HepG2 (cell line): ENCODE measurements at regions not wholly inside any gene's neighbourhood (a gene's known extent, or its start where the extent isn't known, plus 50 kb on each side); places are given as distances from the start of the nearest gene placed in this dataset.

Experiments used
- ATAC-seq: fragments of 200-7000 bp; cut with Tn5 transposase; 3 replicates; pipeline ENCODE4 v1.9.1; 2020; ENCODE audit warnings: mild to moderate bottlenecking, moderate library complexity
- BruUV-seq: library from RNA; stranded (reverse); fragments of 400-500 nt; replicated peaks from 2 replicates; lab custom pipeline; 2021; lab: Mats Ljungman, UMichigan
- CTCF ChIA-PET: fragments of 300-600 bp; formaldehyde crosslinking; extraction: SDS; loops from one replicate; lab custom pipeline; 2021; ENCODE audit warnings: low total read pairs, inconsistent platforms, low intra/inter-chr PET ratio; lab: Yijun Ruan, JAX
- POLR2A ChIA-PET: fragments of 350-600 bp; sonication (Branson Sonifier 250); formaldehyde crosslinking; loops from one replicate; lab custom pipeline; 2020; ENCODE audit warnings: antibody characterized with exemption, inconsistent platforms; lab: Yijun Ruan, JAX
- DNase-seq: peaks from one replicate; pipeline ENCODE4 v3.0.0-alpha.2; 2015; ENCODE audit warnings: low spot score
- FAIRE-seq: peaks from 3 replicates; lab custom pipeline; 2011; peaks lifted over from hg19 to GRCh38; lab: Jason Lieb, UNC
- H2AFZ ChIP-seq: one replicate; pipeline ENCODE4 v1.6.1; 2011; ENCODE audit warnings: low read length, inconsistent platforms
- H3K27ac ChIP-seq: fragments of 300-600 bp; 3 replicates; pipeline ENCODE4 v1.8.0; 2011; ENCODE audit warnings: mixed run types, mild to moderate bottlenecking, mixed read lengths, low read length, inconsistent platforms; ENCODE audit not compliant: insufficient read depth; ENCODE audit errors: extremely low read length
- H3K27me3 ChIP-seq, 2 experiments: fragments of 200-600 bp in 1 of 2; 2 replicates in 1 of 2; 3 replicates in 1 of 2; pipeline versions ENCODE4 v1.6.0 to v1.8.0; 2011; ENCODE audit warnings: low read length in 2 of 2, mild to moderate bottlenecking in 2 of 2, moderate library complexity in 2 of 2, inconsistent platforms in 1 of 2; ENCODE audit not compliant: insufficient read depth in 2 of 2, control insufficient read depth in 1 of 2
- H3K36me3 ChIP-seq, 2 experiments: fragments of 200-600 bp in 1 of 2; replicated peaks in 1 of 2; 2 replicates in 1 of 2; 3 replicates in 1 of 2; pipeline versions ENCODE4 v1.5.1 to v1.8.0; 2011; ENCODE audit warnings: low read length in 2 of 2, inconsistent platforms in 1 of 2; ENCODE audit not compliant: insufficient read depth in 2 of 2, control insufficient read depth in 1 of 2
- H3K4me1 ChIP-seq: 2 replicates; pipeline ENCODE4 v1.5.1; 2012; ENCODE audit warnings: low read length, inconsistent platforms; ENCODE audit not compliant: insufficient read depth
- H3K4me2 ChIP-seq: 2 replicates; pipeline ENCODE4 v1.6.0; 2011; ENCODE audit warnings: low read depth, low read length, inconsistent platforms
- H3K4me3 ChIP-seq, 3 experiments: fragments of 200-600 bp in 1 of 3; sonication (generic), shearing (Covaris generic) in 1 of 3; replicated peaks in 1 of 3; 2 replicates each; pipeline ENCODE4 v1.5.1; 2011 to 2016; ENCODE audit warnings: low read length in 3 of 3, inconsistent platforms in 2 of 3, low read depth in 2 of 3, mild to moderate bottlenecking in 2 of 3, control low read depth in 1 of 3, mixed read lengths in 1 of 3; ENCODE audit not compliant: insufficient read depth in 1 of 3
- H3K79me2 ChIP-seq: one replicate; pipeline ENCODE4 v1.6.1; 2011; ENCODE audit warnings: low read length, inconsistent platforms; ENCODE audit not compliant: insufficient read depth
- H3K9ac ChIP-seq: 2 replicates; pipeline ENCODE4 v1.6.0; 2011; ENCODE audit warnings: mild to moderate bottlenecking, low read depth, low read length, inconsistent platforms; ENCODE audit not compliant: insufficient read depth
- H3K9me3 ChIP-seq: 2 replicates; pipeline ENCODE4 v1.5.1; 2012; ENCODE audit warnings: mild to moderate bottlenecking, low read length
- H4K20me1 ChIP-seq: 2 replicates; pipeline ENCODE4 v1.6.0; 2011; ENCODE audit warnings: inconsistent platforms, mild to moderate bottlenecking, low read length, moderate library complexity; ENCODE audit not compliant: insufficient read depth
- ARNT ChIP-seq: fragments of 450-650 bp; IDR thresholded peaks from 2 replicates; pipeline ENCODE4 v1.6.1; 2017
- CEBPB ChIP-seq: IDR thresholded peaks from 2 replicates; pipeline ENCODE4 v1.6.1; 2011; ENCODE audit warnings: low read depth, low read length, improper control_type of control experiment, borderline replicate concordance
- NFIC ChIP-seq: IDR thresholded peaks from 2 replicates; pipeline ENCODE4 v1.6.1; 2012; ENCODE audit warnings: mild to moderate bottlenecking, low read length, inconsistent platforms
- RFX3 ChIP-seq: IDR thresholded peaks from 2 replicates; pipeline ENCODE4 v1.6.1; 2016; ENCODE audit warnings: missing biosample characterization, missing genetic modification reagents
- SALL2 ChIP-seq: sonication (generic); formaldehyde crosslinking; IDR thresholded peaks from 2 replicates; pipeline ENCODE4 v1.8.1; 2023; ENCODE audit warnings: mild to moderate bottlenecking, missing genetic modification reagents, inconsistent platforms
- SRSF4 ChIP-seq: fragments of 200-400 bp; formaldehyde crosslinking; IDR thresholded peaks from one replicate; pipeline ENCODE4 v1.6.1; 2018; ENCODE audit warnings: mild to moderate bottlenecking, low read depth, low read length, moderate library complexity; ENCODE audit not compliant: poor library complexity, severe bottlenecking
- ZNF264 ChIP-seq: sonication (generic); formaldehyde crosslinking; IDR thresholded peaks from 2 replicates; pipeline ENCODE4 v1.4.0; 2020; ENCODE audit warnings: missing genetic modification reagents
- ZNF607 ChIP-seq: sonication (generic); formaldehyde crosslinking; IDR thresholded peaks from 2 replicates; pipeline ENCODE4 v1.5.1; 2020; ENCODE audit warnings: missing genetic modification reagents, mild to moderate bottlenecking, borderline replicate concordance
- ZNF724P ChIP-seq: sonication (generic); formaldehyde crosslinking; IDR thresholded peaks from 2 replicates; pipeline ENCODE4 v1.8.0; 2022; ENCODE audit warnings: missing genetic modification reagents, borderline replicate concordance
- ZNF816 ChIP-seq: sonication (generic); formaldehyde crosslinking; IDR thresholded peaks from 2 replicates; pipeline ENCODE4 v1.8.0; 2022; ENCODE audit warnings: missing genetic modification reagents, mild to moderate bottlenecking, borderline replicate concordance
- ZSCAN12 ChIP-seq: sonication (generic); formaldehyde crosslinking; IDR thresholded peaks from 2 replicates; pipeline ENCODE4 v1.9.0; 2021; ENCODE audit warnings: mild to moderate bottlenecking, missing genetic modification reagents
- ZSCAN9 ChIP-seq: IDR thresholded peaks from 2 replicates; pipeline ENCODE4 v1.6.1; 2016; ENCODE audit warnings: borderline replicate concordance
- WGBS: methylation state at CpG from one replicate; pipeline ENCODE4 v1.1.6; 2017; ENCODE audit warnings: low lambda C conversion rate; 5-methylcytosine and 5-hydroxymethylcytosine counted together
- in situ Hi-C: cut with HindIII; loops from 2 replicates; pipeline ENCODE4 v1.10.0; 2017; ENCODE audit warnings: low pct_unique_long_range_greater_than_20kb; ENCODE audit not compliant: extremely low pct_ligation_motif_present
- intact Hi-C: fragments of 100-400 bp; cut with micrococcal nuclease; formaldehyde crosslinking; loops from one replicate; pipeline ENCODE4 v1.10.0; 2022; ENCODE audit not compliant: unreplicated experiment
- TF ChIP-seq, protein P1 (sequence below): sonication (generic); formaldehyde crosslinking; IDR thresholded peaks from 2 replicates; pipeline ENCODE4 v1.8.0; 2022; ENCODE audit warnings: missing genetic modification reagents, low read depth, mild to moderate bottlenecking, borderline replicate concordance

DNA sequence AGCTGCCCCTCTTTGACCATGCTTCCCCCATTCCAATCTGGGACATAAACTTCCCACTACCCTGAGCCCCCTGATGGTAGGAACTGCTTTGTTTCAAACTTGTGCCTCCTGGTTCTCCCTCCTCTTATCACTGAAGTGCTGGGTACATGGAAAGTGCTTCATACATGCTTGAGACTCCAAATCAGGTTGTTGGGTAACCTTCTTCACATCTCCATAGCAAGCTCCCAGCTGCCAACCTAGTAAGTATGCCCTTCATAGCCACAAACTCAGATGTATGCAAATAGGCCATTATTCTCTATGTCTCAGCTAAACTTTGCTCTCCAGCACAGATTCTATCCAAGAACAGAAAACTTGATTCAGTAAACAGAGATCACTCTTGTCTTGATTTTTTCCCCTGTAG lies 310.6 kb upstream of the IRX3 start:
- FAIRE-seq, result no peak
- Histone ChIP-seq H3K4me2 (no peak overlapping the region), H4K20me1 (no peaks in the 10 kb centered on the region), H3K27ac (no peak overlapping the region), H3K27me3 (peaks cover 1 to 21% of the 10 kb centered on the region in 2 experiments), H3K79me2 (no peaks in the 10 kb centered on the region), H3K36me3 (no peaks in the 10 kb centered on the region), H3K4me1 (no peaks in the 10 kb centered on the region)
- no TSS peak for BruUV-seq
- in situ Hi-C loops (no loop called here), intact Hi-C loops (no loop called here)
- CTCF ChIA-PET, result no interaction called here
- TF ChIP-seq ZNF264 (CRISPR knock-in tag), result no peak
- no peak for TF ChIP-seq RFX3 (CRISPR knock-in tag)
- TF ChIP-seq, all 625 proteins: peak for 0
- ATAC-seq (no peak), DNase-seq (no peak)
- Histone ChIP-seq H3K9ac (no peak overlapping the region), H2AFZ (no peak overlapping the region), H3K4me3 (no peak overlapping the region), H3K9me3 (no peaks in the 10 kb centered on the region)
- POLR2A ChIA-PET, result no interaction called here

DNA sequence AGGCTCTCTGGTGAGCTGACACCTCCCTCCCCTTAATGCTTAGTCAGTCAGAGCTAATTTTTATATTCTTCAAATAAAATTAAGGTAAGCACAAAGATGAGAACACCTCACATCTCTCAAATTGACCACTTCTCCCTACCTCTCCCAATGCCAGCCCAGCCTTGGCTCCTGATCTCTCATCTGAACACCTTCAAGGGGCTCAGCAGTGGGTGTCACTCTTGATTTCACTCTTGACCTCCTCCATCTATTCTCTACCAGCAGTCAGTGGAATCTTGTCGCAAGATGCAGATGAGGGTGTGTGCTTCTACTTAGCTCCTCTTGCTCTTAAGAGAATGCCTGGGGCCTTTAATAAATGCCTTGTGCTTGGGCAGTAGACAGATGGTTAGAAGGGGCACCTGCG lies 309.0 kb upstream of the IRX3 start:
- WGBS, result 44% methylated on average over 2 of the region's 2 CpGs
- CTCF ChIA-PET, result no interaction called here
- in situ Hi-C loops, result no loop called here

More for the DNA sequence above, 309.0 kb upstream of the IRX3 start:
- intact Hi-C loops, result no loop called here
- no peak overlapping the region for H3K9ac ChIP-seq
- H3K27me3 ChIP-seq, result peaks cover 1 to 29% of the 10 kb centered on the region in 2 experiments
- TF ChIP-seq ZNF724P (CRISPR knock-in tag) (no peak), NFIC (no peak), SALL2 (CRISPR knock-in tag) (no peak), ZNF607 (CRISPR knock-in tag) (no peak), ZSCAN9 (CRISPR knock-in tag) (no peak), SRSF4 (no peak), ZNF816 (CRISPR knock-in tag) (no peak), CEBPB (no peak), ARNT (no peak), ZSCAN12 (CRISPR knock-in tag) (no peak)
- TF ChIP-seq, protein P1, sequence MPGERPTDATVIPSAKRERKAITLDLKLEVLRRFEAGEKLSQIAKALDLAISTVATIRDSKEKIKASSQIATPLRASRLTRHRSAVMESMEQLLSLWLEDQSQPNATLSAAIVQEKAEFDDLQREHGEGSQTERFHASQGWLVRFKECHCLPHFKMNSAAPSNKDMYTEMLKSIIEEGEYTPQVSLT (CRISPR knock-in tag), result no peak
- BruUV-seq, result no TSS peak
- no peak overlapping the region for H3K4me3 ChIP-seq
- no peaks in the 10 kb centered on the region for H3K36me3 ChIP-seq
- POLR2A ChIA-PET, result no interaction called here
- H4K20me1 ChIP-seq, result no peaks in the 10 kb centered on the region
- H3K79me2 ChIP-seq, result no peaks in the 10 kb centered on the region
- no peaks in the 10 kb centered on the region for H3K4me1 ChIP-seq
- H2AFZ ChIP-seq, result no peak overlapping the region
- FAIRE-seq (no peak), DNase-seq (no peak), ATAC-seq (no peak)
- H3K9me3 ChIP-seq, result no peaks in the 10 kb centered on the region
- no peak overlapping the region for H3K4me2 ChIP-seq
- no peak overlapping the region for H3K27ac ChIP-seq
